Breast epithelium (tissue), 4 donors: ENCODE measurements at regions not wholly inside any gene's neighbourhood (a gene's known extent, or its start where the extent isn't known, plus 50 kb on each side); places are given as distances from the start of the nearest gene placed in this dataset.

ENCODE experiments used
- DNase-seq, 2 donors: peaks; one replicate each; pipeline ENCODE4 v3.0.0-alpha.2; 2019; ENCODE audit warnings: low spot score in 2 of 2
- H3K27ac ChIP-seq, 2 donors: fragments of 200-600 bp; sonication (generic) in 1 of 2; one replicate each; pipeline ENCODE4 v1.5.1; 2016 to 2019; ENCODE audit warnings: mild to moderate bottlenecking in 1 of 2
- H3K27me3 ChIP-seq, 2 donors: fragments of 200-600 bp; sonication (generic) in 1 of 2; one replicate each; pipeline versions ENCODE4 v1.5.1 to v1.6.0; 2017 to 2019; ENCODE audit warnings: control low read depth in 1 of 2, mild to moderate bottlenecking in 1 of 2
- H3K36me3 ChIP-seq: fragments of 200-600 bp; one replicate; pipeline ENCODE4 v1.5.1; 2019
- H3K4me1 ChIP-seq, 2 donors: fragments of 200-600 bp; sonication (generic); one replicate each; pipeline ENCODE4 v1.5.1; 2016 to 2019; ENCODE audit warnings: control low read depth in 1 of 2
- H3K4me3 ChIP-seq, 3 donors: fragments of 200-600 bp; sonication (generic); 1 replicate in 2 of 3; 2 replicates in 1 of 3; pipeline ENCODE4 v1.5.1; 2016 to 2019; ENCODE audit warnings: mild to moderate bottlenecking in 3 of 3, moderate library complexity in 2 of 3
- H3K9me3 ChIP-seq, 2 donors: fragments of 200-600 bp; sonication (generic) in 1 of 2; one replicate each; pipeline ENCODE4 v1.5.1; 2016 to 2019; ENCODE audit warnings: control low read depth in 1 of 2
- POLR2A ChIP-seq: fragments of 450-650 bp; IDR thresholded peaks from one replicate; pipeline ENCODE4 v1.6.1; 2016; ENCODE audit warnings: antibody characterized with exemption, mild to moderate bottlenecking, moderate library complexity
- POLR2AphosphoS5 ChIP-seq, 3 donors: sonication (generic); formaldehyde crosslinking; IDR thresholded peaks; one replicate each; pipeline ENCODE4 v1.6.1; 2017; ENCODE audit warnings: antibody characterized with exemption in 3 of 3
- intact Hi-C: fragments of 100-400 bp; cut with DNase I; formaldehyde crosslinking; loops from one replicate; pipeline ENCODE4 v1.15.1; 2023; ENCODE audit warnings: low total_unique reads
- TF ChIP-seq, protein P1 (sequence below), 3 donors: fragments of 450-650 bp; IDR thresholded peaks; one replicate each; pipeline ENCODE4 v1.5.1; 2016 to 2017; ENCODE audit warnings: antibody characterized with exemption in 3 of 3, mild to moderate bottlenecking in 3 of 3, moderate library complexity in 3 of 3

DNA sequence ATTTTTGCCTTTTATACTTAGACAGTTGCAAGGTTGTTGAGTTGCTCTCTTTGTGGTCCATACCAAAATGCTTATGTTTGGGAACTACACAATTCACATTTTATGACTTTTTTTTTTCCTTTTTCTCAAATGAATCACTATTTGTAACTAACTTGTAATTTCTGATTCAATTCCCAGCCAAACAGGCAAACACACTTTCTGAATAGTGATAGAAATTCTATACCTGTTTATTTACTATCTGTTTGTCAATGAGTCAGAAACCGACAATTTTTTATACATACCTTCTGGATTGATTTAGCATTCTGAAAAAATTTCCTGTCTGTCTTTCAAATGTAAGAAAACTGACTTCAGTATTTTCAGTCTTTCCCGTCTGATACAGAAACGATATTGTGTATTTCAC, 69.1 kb downstream of the MBL2 start:
- H3K27me3 ChIP-seq, result no peaks in the 10 kb centered on the region
- TF ChIP-seq, protein P1, sequence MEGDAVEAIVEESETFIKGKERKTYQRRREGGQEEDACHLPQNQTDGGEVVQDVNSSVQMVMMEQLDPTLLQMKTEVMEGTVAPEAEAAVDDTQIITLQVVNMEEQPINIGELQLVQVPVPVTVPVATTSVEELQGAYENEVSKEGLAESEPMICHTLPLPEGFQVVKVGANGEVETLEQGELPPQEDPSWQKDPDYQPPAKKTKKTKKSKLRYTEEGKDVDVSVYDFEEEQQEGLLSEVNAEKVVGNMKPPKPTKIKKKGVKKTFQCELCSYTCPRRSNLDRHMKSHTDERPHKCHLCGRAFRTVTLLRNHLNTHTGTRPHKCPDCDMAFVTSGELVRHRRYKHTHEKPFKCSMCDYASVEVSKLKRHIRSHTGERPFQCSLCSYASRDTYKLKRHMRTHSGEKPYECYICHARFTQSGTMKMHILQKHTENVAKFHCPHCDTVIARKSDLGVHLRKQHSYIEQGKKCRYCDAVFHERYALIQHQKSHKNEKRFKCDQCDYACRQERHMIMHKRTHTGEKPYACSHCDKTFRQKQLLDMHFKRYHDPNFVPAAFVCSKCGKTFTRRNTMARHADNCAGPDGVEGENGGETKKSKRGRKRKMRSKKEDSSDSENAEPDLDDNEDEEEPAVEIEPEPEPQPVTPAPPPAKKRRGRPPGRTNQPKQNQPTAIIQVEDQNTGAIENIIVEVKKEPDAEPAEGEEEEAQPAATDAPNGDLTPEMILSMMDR (IDR thresholded peaks at IDR 0.05), result no peak
- TF ChIP-seq POLR2A (no peak), POLR2AphosphoS5 (IDR thresholded peaks at IDR 0.05) (no peak)

DNA sequence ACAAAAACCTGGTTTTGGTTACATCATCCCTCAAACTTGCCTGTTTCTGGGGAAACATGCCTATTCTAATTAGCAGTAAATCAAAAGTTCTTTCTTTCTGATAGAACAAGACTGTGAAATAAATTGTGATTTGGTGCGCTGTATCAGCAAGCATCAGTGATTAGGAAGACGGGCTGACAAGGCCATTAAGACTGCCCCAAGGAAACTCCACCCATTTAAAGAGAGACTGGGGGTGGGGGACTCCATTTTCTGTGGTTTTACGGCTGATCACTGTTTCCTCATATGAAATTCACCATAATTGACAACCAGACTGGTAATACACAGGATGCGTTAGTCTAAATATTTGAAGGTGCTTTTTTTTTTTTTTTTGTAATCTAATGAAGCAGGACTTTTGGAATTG, 68.7 kb downstream of the MBL2 start:
- DNase-seq, result no peak
- Histone ChIP-seq H3K27me3 (no peaks in the 10 kb centered on the region), H3K4me1 (no peaks in the 10 kb centered on the region), H3K36me3 (no peaks in the 10 kb centered on the region), H3K9me3 (no peaks in the 10 kb centered on the region), H3K4me3 (no peak overlapping the region), H3K27ac (no peak overlapping the region)
- intact Hi-C loops, result no loop called here
- TF ChIP-seq POLR2AphosphoS5 (IDR thresholded peaks at IDR 0.05) (no peak), POLR2A (no peak)
- TF ChIP-seq, protein P1 (IDR thresholded peaks at IDR 0.05), result no peak

More for the DNA sequence above, 69.1 kb downstream of the MBL2 start:
- DNase-seq, result no peak
- no peak overlapping the region for H3K4me3 ChIP-seq
- H3K9me3 ChIP-seq, result no peaks in the 10 kb centered on the region
- intact Hi-C loops, result no loop called here
- H3K4me1 ChIP-seq, result no peaks in the 10 kb centered on the region
- no peaks in the 10 kb centered on the region for H3K36me3 ChIP-seq
- H3K27ac ChIP-seq, result no peak overlapping the region

DNA sequence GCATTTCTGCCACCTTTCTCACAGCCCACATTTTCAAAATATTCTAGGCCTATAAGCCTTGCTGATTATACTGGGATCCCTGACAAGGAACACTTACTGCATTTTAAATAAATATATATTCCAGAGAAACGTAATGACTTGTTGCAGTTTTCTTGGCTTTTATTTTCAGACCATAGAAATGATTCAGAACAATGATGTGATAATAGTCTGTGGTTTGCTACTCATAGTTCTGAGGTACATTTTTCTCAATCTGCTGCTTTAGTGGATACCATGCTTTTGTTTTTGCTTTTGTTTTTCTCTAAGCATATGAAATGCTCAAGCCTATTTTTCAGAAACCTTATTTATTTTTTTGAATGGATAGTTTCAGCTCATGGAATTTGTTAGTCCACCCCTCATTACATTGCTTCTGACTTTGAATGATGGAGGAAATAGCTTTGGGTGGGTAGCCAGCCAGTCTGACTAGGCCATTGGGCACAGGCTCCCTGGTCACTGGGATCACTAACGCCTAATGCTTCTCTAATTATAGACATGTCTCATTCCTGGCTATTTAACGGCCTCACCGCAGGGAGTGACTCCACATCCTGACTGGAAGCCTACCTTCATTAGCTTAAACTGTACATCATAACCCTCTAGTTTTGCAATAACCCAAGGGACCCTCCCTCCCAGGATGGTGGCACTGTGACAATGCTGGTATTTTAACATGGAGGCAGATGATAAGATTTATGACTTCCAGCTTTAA, 66.1 kb downstream of the MBL2 start:
- intact Hi-C loops, result no loop called here
- no peak for TF ChIP-seq POLR2AphosphoS5 (IDR thresholded peaks at IDR 0.05)
- no peak for TF ChIP-seq POLR2A
- TF ChIP-seq, protein P1 (IDR thresholded peaks at IDR 0.05), result no peak
- no peaks in the 10 kb centered on the region for H3K27me3 ChIP-seq

More for the DNA sequence above, 66.1 kb downstream of the MBL2 start:
- Histone ChIP-seq H3K4me3 (no peak overlapping the region), H3K27ac (no peak overlapping the region), H3K4me1 (no peaks in the 10 kb centered on the region), H3K9me3 (no peaks in the 10 kb centered on the region), H3K36me3 (no peaks in the 10 kb centered on the region)
- DNase-seq, result no peak
